H9 (cell line): ENCODE measurements at regions not wholly inside any gene's neighbourhood (a gene's known extent, or its start where the extent isn't known, plus 50 kb on each side); places are given as distances from the start of the nearest gene placed in this dataset.

Experiments used
- DNase-seq: peaks from one replicate; pipeline ENCODE4 v3.0.0-alpha.2; 2017
- H2AFZ ChIP-seq: one replicate; pipeline ENCODE4 v1.6.1; 2013; ENCODE audit warnings: mild to moderate bottlenecking, low read length, control low read depth, moderate library complexity
- H2AK5ac ChIP-seq: 2 replicates; pipeline ENCODE4 v1.6.1; 2013; ENCODE audit warnings: low read length, control low read depth, mixed read lengths; ENCODE audit not compliant: insufficient read length
- H2BK120ac ChIP-seq: one replicate; pipeline ENCODE4 v1.6.1; 2013; ENCODE audit warnings: low read depth, mild to moderate bottlenecking, low read length, control low read depth, inconsistent platforms; ENCODE audit not compliant: poor library complexity, severe bottlenecking
- H2BK12ac ChIP-seq: 2 replicates; pipeline ENCODE4 v1.6.1; 2013; ENCODE audit warnings: low read length, control low read depth, mixed read lengths, low read depth; ENCODE audit not compliant: insufficient read length
- H2BK15ac ChIP-seq: 2 replicates; pipeline ENCODE4 v1.6.1; 2013; ENCODE audit warnings: low read depth, low read length, control low read depth
- H2BK20ac ChIP-seq: one replicate; pipeline ENCODE4 v1.6.1; 2013; ENCODE audit warnings: low read depth, mild to moderate bottlenecking, low read length, control low read depth, inconsistent platforms; ENCODE audit not compliant: poor library complexity, severe bottlenecking
- H2BK5ac ChIP-seq: 2 replicates; pipeline ENCODE4 v1.6.1; 2013; ENCODE audit warnings: low read length, control low read depth, mixed read lengths; ENCODE audit not compliant: insufficient read length
- H3K14ac ChIP-seq: 2 replicates; pipeline ENCODE4 v1.6.1; 2013; ENCODE audit warnings: low read length, control low read depth; ENCODE audit not compliant: insufficient read depth
- H3K18ac ChIP-seq: 2 replicates; pipeline ENCODE4 v1.6.1; 2013; ENCODE audit warnings: low read depth, mild to moderate bottlenecking, mixed read lengths, low read length, control low read depth; ENCODE audit not compliant: insufficient read length
- H3K23ac ChIP-seq: 2 replicates; pipeline ENCODE4 v1.6.1; 2013; ENCODE audit warnings: low read length, control low read depth, mixed read lengths, low read depth; ENCODE audit not compliant: insufficient read length
- H3K23me2 ChIP-seq: 2 replicates; pipeline ENCODE4 v1.6.1; 2013; ENCODE audit warnings: low read depth, mild to moderate bottlenecking, mixed read lengths, low read length, control low read depth; ENCODE audit not compliant: insufficient read length, poor library complexity, severe bottlenecking
- H3K27ac ChIP-seq: 2 replicates; pipeline ENCODE4 v1.5.1; 2013; ENCODE audit warnings: low read length, control low read depth, mixed read lengths, low read depth; ENCODE audit not compliant: insufficient read length
- H3K27me3 ChIP-seq: 2 replicates; pipeline ENCODE4 v1.6.1; 2013; ENCODE audit warnings: low read length, control low read depth, inconsistent platforms; ENCODE audit not compliant: insufficient read depth
- H3K4ac ChIP-seq: 2 replicates; pipeline ENCODE4 v1.6.1; 2013; ENCODE audit warnings: low read depth, mild to moderate bottlenecking, control low read depth, inconsistent platforms, low read length, moderate library complexity
- H3K4me1 ChIP-seq: 2 replicates; pipeline ENCODE4 v1.6.1; 2013; ENCODE audit warnings: low read length, control low read depth, inconsistent platforms; ENCODE audit not compliant: insufficient read depth
- H3K4me2 ChIP-seq: 2 replicates; pipeline ENCODE4 v1.6.1; 2013; ENCODE audit warnings: low read length, control low read depth, mixed read lengths; ENCODE audit not compliant: insufficient read length, insufficient read depth
- H3K56ac ChIP-seq: 2 replicates; pipeline ENCODE4 v1.6.1; 2013; ENCODE audit warnings: low read depth, mild to moderate bottlenecking, mixed read lengths, low read length, control low read depth; ENCODE audit not compliant: insufficient read length
- H3K79me1 ChIP-seq: 2 replicates; pipeline ENCODE4 v1.6.1; 2013; ENCODE audit warnings: low read depth, mild to moderate bottlenecking, moderate library complexity, low read length, control low read depth, inconsistent platforms; ENCODE audit not compliant: insufficient read depth, poor library complexity, severe bottlenecking
- H3K79me2 ChIP-seq: 2 replicates; pipeline ENCODE4 v1.6.1; 2013; ENCODE audit warnings: low read length, control low read depth, inconsistent platforms; ENCODE audit not compliant: insufficient read depth
- H3K9ac ChIP-seq: 2 replicates; pipeline ENCODE4 v1.6.1; 2013; ENCODE audit warnings: low read length, control low read depth, mixed read lengths; ENCODE audit not compliant: insufficient read length; ENCODE audit errors: extremely low read depth
- H3K9me3 ChIP-seq: one replicate; pipeline ENCODE4 v1.6.1; 2013; ENCODE audit warnings: low read depth, low read length, inconsistent platforms; ENCODE audit not compliant: control insufficient read depth
- H3T11ph ChIP-seq: one replicate; pipeline ENCODE4 v1.6.1; 2013; ENCODE audit warnings: mild to moderate bottlenecking, low read length, control low read depth, inconsistent platforms
- H4K20me1 ChIP-seq: one replicate; pipeline ENCODE4 v1.6.1; 2013; ENCODE audit not compliant: control insufficient read depth, insufficient read length, insufficient read depth
- H4K5ac ChIP-seq: 2 replicates; pipeline ENCODE4 v1.6.1; 2013; ENCODE audit warnings: low read depth, mild to moderate bottlenecking, mixed read lengths, low read length, control low read depth; ENCODE audit not compliant: insufficient read length
- H4K8ac ChIP-seq: replicated peaks from 2 replicates; pipeline ENCODE4 v1.6.1; 2013; ENCODE audit warnings: low read length, control low read depth, mixed read lengths, low read depth; ENCODE audit not compliant: insufficient read length
- H4K91ac ChIP-seq: 2 replicates; pipeline ENCODE4 v1.6.1; 2013; ENCODE audit warnings: low read depth, mild to moderate bottlenecking, moderate library complexity, mixed read lengths, low read length, control low read depth; ENCODE audit not compliant: insufficient read length
- H3K27ac Mint-ChIP-seq, 3 experiments: 2 replicates in 2 of 3; 3 replicates in 1 of 3; pipeline ENCODE4 v1.8.0; 2020 to 2021; ENCODE audit warnings: mixed read lengths in 3 of 3, mild to moderate bottlenecking in 1 of 3, moderate library complexity in 1 of 3
- H3K27me3 Mint-ChIP-seq: 2 replicates; pipeline ENCODE4 v1.8.0; 2021; ENCODE audit warnings: low read depth, mild to moderate bottlenecking, moderate library complexity, mixed read lengths
- H3K36me3 Mint-ChIP-seq, 3 experiments: 2 replicates in 2 of 3; 3 replicates in 1 of 3; pipeline ENCODE4 v1.8.0; 2020 to 2021; ENCODE audit warnings: low read depth in 3 of 3, mixed read lengths in 3 of 3; ENCODE audit not compliant: insufficient read depth in 1 of 3
- H3K4me1 Mint-ChIP-seq, 2 experiments: 2 replicates each; pipeline ENCODE4 v1.8.0; 2020; ENCODE audit warnings: mixed read lengths in 2 of 2
- H3K4me3 Mint-ChIP-seq, 2 experiments: 2 replicates in 1 of 2; 3 replicates in 1 of 2; pipeline ENCODE4 v1.8.0; 2020 to 2021; ENCODE audit warnings: mild to moderate bottlenecking in 2 of 2, mixed read lengths in 2 of 2, moderate library complexity in 1 of 2
- H3K9me3 Mint-ChIP-seq, 2 experiments: 2 replicates in 1 of 2; 3 replicates in 1 of 2; pipeline ENCODE4 v1.8.0; 2020; ENCODE audit warnings: mild to moderate bottlenecking in 2 of 2, mixed read lengths in 2 of 2, moderate library complexity in 1 of 2
- WGBS: extraction: QIAGEN DNeasy Blood & Tissue Kit; methylation state at CpG from one replicate; pipeline ENCODE4 v1.1.7; 2013; ENCODE audit warnings: missing lambda C conversion rate, low lambda C conversion rate, mixed read lengths; ENCODE audit not compliant: insufficient read length; ENCODE audit errors: extremely low coverage; 5-methylcytosine and 5-hydroxymethylcytosine counted together
- TF ChIP-seq, protein P1 (sequence below): fragments of 200-600 bp; sonication (generic); conservative IDR thresholded peaks from 3 replicates; pipeline ENCODE4 v1.8.0; 2021; ENCODE audit warnings: antibody characterized with exemption, mild to moderate bottlenecking

- TF ChIP-seq, protein P1, sequence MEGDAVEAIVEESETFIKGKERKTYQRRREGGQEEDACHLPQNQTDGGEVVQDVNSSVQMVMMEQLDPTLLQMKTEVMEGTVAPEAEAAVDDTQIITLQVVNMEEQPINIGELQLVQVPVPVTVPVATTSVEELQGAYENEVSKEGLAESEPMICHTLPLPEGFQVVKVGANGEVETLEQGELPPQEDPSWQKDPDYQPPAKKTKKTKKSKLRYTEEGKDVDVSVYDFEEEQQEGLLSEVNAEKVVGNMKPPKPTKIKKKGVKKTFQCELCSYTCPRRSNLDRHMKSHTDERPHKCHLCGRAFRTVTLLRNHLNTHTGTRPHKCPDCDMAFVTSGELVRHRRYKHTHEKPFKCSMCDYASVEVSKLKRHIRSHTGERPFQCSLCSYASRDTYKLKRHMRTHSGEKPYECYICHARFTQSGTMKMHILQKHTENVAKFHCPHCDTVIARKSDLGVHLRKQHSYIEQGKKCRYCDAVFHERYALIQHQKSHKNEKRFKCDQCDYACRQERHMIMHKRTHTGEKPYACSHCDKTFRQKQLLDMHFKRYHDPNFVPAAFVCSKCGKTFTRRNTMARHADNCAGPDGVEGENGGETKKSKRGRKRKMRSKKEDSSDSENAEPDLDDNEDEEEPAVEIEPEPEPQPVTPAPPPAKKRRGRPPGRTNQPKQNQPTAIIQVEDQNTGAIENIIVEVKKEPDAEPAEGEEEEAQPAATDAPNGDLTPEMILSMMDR: no peak
- Histone ChIP-seq H2AK5ac (no peak overlapping the region), H3T11ph (no peak overlapping the region), H3K4ac (no peak overlapping the region), H2AFZ (no peak overlapping the region), H3K27ac (no peak overlapping the region), H4K91ac (no peak overlapping the region), H3K14ac (no peak overlapping the region), H2BK5ac (no peak overlapping the region), H2BK15ac (no peak overlapping the region), H3K56ac (no peak overlapping the region), H4K20me1 (no peaks in the 10 kb centered on the region), H3K23ac (no peak overlapping the region), H3K79me2 (no peaks in the 10 kb centered on the region), H4K5ac (no peak overlapping the region), H3K79me1 (no peaks in the 10 kb centered on the region), H3K18ac (no peak overlapping the region), H3K23me2 (no peaks in the 10 kb centered on the region), H3K27me3 (no peaks in the 10 kb centered on the region), H3K4me1 (no peaks in the 10 kb centered on the region), H2BK120ac (no peak overlapping the region), H3K9ac (no peak overlapping the region), H2BK20ac (no peak overlapping the region), H3K4me2 (no peak overlapping the region), H2BK12ac (no peak overlapping the region), H3K9me3 (peaks cover 8% of the 10 kb centered on the region), H4K8ac (no peak overlapping the region)
- Mint-ChIP-seq H3K36me3 (peaks cover 12 to 18% (median 13%) of the 10 kb centered on the region in 3 experiments), H3K27me3 (no peaks in the 10 kb centered on the region), H3K4me1 (peaks cover 0 to 4% of the 10 kb centered on the region in 2 experiments; a peak in 1 of 4 replicates), H3K9me3 (peaks cover 16 to 19% of the 10 kb centered on the region in 2 experiments), H3K27ac (no peak overlapping the region), H3K4me3 (no peak overlapping the region)
- no peak for DNase-seq
- WGBS: no CpG with 5 or more reads among the region's 2 CpGs
Measured at GRCh38 chr5:168059131-168059530, 232.3 kb upstream of the WWC1 start.
